Fibroblast of pulmonary artery (primary cell): ENCODE measurements at regions not wholly inside any gene's neighbourhood (a gene's known extent, or its start where the extent isn't known, plus 50 kb on each side); places are given as distances from the start of the nearest gene placed in this dataset.

Source experiments
- DNase-seq: peaks from one replicate; pipeline ENCODE4 v3.0.0-alpha.2; 2010; ENCODE audit warnings: low read depth
- H3K4me3 ChIP-seq: replicated peaks from 2 replicates; pipeline ENCODE4 v1.5.1; 2011; ENCODE audit warnings: low read depth, mild to moderate bottlenecking, control low read depth, low read length, moderate library complexity
- CTCF ChIP-seq: IDR thresholded peaks from 2 replicates; pipeline ENCODE4 v1.5.1; 2011; ENCODE audit warnings: mild to moderate bottlenecking, control low read depth, low read length, inconsistent platforms; ENCODE audit errors: missing control alignments

- TF ChIP-seq CTCF: no peak
- no peak overlapping the region for H3K4me3 ChIP-seq
- DNase-seq: no peak
Observed at GRCh38 chr13:57311009-57311586, 144.1 kb downstream of the PRR20E start.

- no peak overlapping the region for H3K4me3 ChIP-seq
- no peak for TF ChIP-seq CTCF
- DNase-seq: no peak
Observed at GRCh38 chr13:57314897-57315520, 148.0 kb downstream of the PRR20E start.

GRCh38 chr13:57326532-57326931, 159.5 kb downstream of the PRR20E start:
- no peak for DNase-seq
- H3K4me3 ChIP-seq: no peak overlapping the region
- no peak for TF ChIP-seq CTCF

GRCh38 chr13:57340878-57341277, 173.9 kb downstream of the PRR20E start:
- no peak overlapping the region for H3K4me3 ChIP-seq
- TF ChIP-seq CTCF: no peak
- DNase-seq: no peak

GRCh38 chr13:57345526-57345925, 178.5 kb downstream of the PRR20E start:
- no peak for DNase-seq
- H3K4me3 ChIP-seq: no peak overlapping the region
- TF ChIP-seq CTCF: no peak

GRCh38 chr13:57346786-57347185, 179.8 kb downstream of the PRR20E start:
- TF ChIP-seq CTCF: no peak
- DNase-seq: no peak

GRCh38 chr13:57352114-57352513, 185.1 kb downstream of the PRR20E start:
- TF ChIP-seq CTCF: no peak
- DNase-seq: no peak
- H3K4me3 ChIP-seq: no peak overlapping the region

More at GRCh38 chr13:57346786-57347185, 179.8 kb downstream of the PRR20E start:
- H3K4me3 ChIP-seq: no peak overlapping the region
